AG04450 (cell line): ENCODE measurements at regions not wholly inside any gene's neighbourhood (a gene's known extent, or its start where the extent isn't known, plus 50 kb on each side); places are given as distances from the start of the nearest gene placed in this dataset.

Source experiments
- CTCF ChIA-PET: fragments of 300-600, 350-600 bp; formaldehyde crosslinking; extraction: SDS; loops from one replicate; lab custom pipeline; 2022; ENCODE audit warnings: antibody characterized with exemption, inconsistent platforms; lab: Charles Lee
- POLR2A ChIA-PET: fragments of 350-600 bp; formaldehyde crosslinking; extraction: SDS; loops from one replicate; lab custom pipeline; 2021; ENCODE audit warnings: antibody characterized with exemption, inconsistent platforms; lab: Yijun Ruan, JAX
- DNase-seq: peaks from one replicate; pipeline ENCODE4 v3.0.0-alpha.2; 2011; ENCODE audit warnings: low read depth, low spot score
- H3K27ac ChIP-seq: one replicate; pipeline ENCODE4 v1.5.1; 2012; ENCODE audit warnings: low read depth, low read length, control low read depth
- H3K27me3 ChIP-seq: one replicate; pipeline ENCODE4 v1.6.0; 2012; ENCODE audit warnings: low read length; ENCODE audit not compliant: control insufficient read depth, insufficient read depth
- H3K4me3 ChIP-seq: 2 replicates; pipeline ENCODE4 v1.5.1; 2011; ENCODE audit warnings: mild to moderate bottlenecking, low read depth, low read length, control low read depth
- H3K9me3 ChIP-seq: 2 replicates; pipeline ENCODE4 v1.5.1; 2012; ENCODE audit warnings: low read length; ENCODE audit not compliant: control insufficient read depth, insufficient read depth
- CTCF ChIP-seq: IDR thresholded peaks from 2 replicates; pipeline ENCODE4 v1.5.1; 2011; ENCODE audit warnings: low read depth, low read length, control low read depth, inconsistent platforms

DNA sequence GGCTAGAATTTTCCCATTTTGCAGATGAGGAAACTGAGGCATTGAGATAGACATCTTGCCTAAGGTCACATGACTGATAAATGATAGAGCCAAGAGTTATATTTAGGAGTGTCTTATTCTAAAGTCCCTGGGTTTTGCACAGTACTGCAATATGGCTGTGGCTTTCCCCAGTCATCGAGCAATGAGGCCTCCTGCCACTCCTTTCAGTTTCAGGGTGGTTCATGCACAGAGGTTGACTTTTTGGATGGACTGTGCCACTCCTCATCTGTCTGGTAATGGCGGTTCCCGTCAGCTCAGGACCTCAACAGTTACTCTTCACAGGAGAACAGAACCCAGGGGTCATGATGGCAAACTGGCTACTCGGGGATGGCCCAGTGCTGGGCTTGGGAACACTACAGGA lies 131.1 kb downstream of the ACKR3 start:
- H3K27ac ChIP-seq = no peak overlapping the region
- TF ChIP-seq CTCF = no peak
- no peak for DNase-seq
- ChIA-PET POLR2A (no interaction called here), CTCF (no interaction called here)
- H3K4me3 ChIP-seq = no peak overlapping the region
- peaks cover 4% of the 10 kb centered on the region for H3K27me3 ChIP-seq
- no peaks in the 10 kb centered on the region for H3K9me3 ChIP-seq

- CTCF ChIA-PET = no interaction called here
- no peak for TF ChIP-seq CTCF
- POLR2A ChIA-PET = no interaction called here
- H3K27me3 ChIP-seq = peaks cover 4% of the 10 kb centered on the region
- H3K9me3 ChIP-seq = peaks cover 4% of the 10 kb centered on the region; the same call in 1 of the 2 replicates
- no peak overlapping the region for H3K27ac ChIP-seq
- no peak overlapping the region for H3K4me3 ChIP-seq
- no peak for DNase-seq
These were observed 133.2 kb downstream of the ACKR3 start for GRCh38 chr2:236702657-236703372.

GRCh38 chr2:236703373-236703709 lies 133.7 kb downstream of the ACKR3 start:
- no peak for DNase-seq
- ChIA-PET CTCF (no interaction called here), POLR2A (no interaction called here)
- no peak for TF ChIP-seq CTCF
- peaks cover 4% of the 10 kb centered on the region; the same call in 1 of the 2 replicates for H3K9me3 ChIP-seq
- peaks cover 4% of the 10 kb centered on the region for H3K27me3 ChIP-seq
- no peak overlapping the region for H3K27ac ChIP-seq
- no peak overlapping the region for H3K4me3 ChIP-seq

DNA sequence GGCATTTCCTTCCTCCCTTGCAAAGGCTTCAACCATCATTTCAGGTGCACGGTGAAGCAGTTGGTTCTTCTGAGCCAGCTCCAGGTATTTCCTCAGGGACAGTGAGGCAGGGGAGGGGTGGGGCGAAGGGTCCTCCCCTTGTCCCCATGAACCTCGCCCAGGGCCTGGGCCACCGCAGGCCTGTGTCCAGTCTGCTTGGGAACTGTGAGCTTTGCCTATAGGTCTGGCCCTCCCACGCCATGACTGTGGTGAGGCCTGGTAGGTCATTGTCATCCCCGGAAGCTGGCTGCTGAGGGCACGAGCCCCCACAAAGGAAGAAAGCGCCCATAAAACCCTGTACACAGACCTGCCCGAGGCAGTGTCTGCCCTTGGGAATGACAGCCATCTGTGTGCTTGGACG lies 134.3 kb downstream of the ACKR3 start:
- CTCF ChIA-PET = no interaction called here

More for the DNA sequence above, 134.3 kb downstream of the ACKR3 start:
- no peak for TF ChIP-seq CTCF
- Histone ChIP-seq H3K27ac (no peak overlapping the region), H3K27me3 (peaks cover 4% of the 10 kb centered on the region), H3K9me3 (peaks cover 4% of the 10 kb centered on the region; the same call in 1 of the 2 replicates), H3K4me3 (no peak overlapping the region)
- DNase-seq = no peak
- POLR2A ChIA-PET = interaction anchor here (0.6 kb wide), 1 partner anchor 1143 kb away, joined by 3 read pairs; no protein-coding TSS in a partner anchor
